ENCODE measurements at regions not wholly inside any gene's neighbourhood (a gene's known extent, or its start where the extent isn't known, plus 50 kb on each side); places are given as distances from the start of the nearest gene placed in this dataset.

DNA sequence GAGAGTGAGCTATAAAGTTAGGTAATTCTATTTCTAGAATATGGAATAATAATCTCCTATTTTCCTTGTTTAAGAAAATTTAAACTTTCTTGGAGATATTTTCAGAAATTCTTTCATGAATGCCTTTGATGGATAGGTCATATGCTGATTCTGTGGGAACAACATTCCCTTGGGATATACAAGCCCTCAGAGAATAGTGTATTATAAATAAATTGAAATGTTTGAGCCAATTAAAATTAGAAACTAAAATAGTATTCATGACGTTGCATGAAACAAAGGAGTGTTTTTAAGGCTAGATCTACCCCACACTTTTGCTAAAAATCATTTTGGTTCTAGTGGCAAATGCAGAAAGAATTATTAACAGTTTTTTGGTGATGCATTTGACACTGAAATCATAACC, 269.3 kb upstream of the ANO3 start:
- no peak for DNase-seq

GRCh38 chr11:26063915-26064314, 268.0 kb upstream of the ANO3 start:
- no peak for DNase-seq

DNA sequence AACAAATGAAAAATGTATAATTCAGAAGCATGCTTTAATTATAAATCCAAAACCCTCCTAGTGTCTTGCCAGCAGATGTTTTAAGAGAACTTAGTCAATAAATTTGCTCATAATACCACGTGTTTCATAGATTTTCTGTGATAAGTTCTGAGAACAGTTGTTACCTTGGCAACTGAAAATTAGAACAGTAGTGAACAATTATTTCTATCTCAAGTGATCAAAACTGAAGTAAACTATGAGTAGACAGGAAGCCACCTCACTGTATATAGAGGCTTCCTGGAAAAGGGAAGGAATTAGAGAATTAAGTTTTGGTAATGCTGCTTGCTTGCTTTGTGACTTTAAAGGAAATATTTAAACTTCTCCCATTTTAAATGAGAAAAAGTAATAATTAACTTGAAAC, 266.0 kb upstream of the ANO3 start:
- no peak for DNase-seq

- DNase-seq: no peak
Measured at GRCh38 chr11:26070714-26071380, 261.1 kb upstream of the ANO3 start.

DNA sequence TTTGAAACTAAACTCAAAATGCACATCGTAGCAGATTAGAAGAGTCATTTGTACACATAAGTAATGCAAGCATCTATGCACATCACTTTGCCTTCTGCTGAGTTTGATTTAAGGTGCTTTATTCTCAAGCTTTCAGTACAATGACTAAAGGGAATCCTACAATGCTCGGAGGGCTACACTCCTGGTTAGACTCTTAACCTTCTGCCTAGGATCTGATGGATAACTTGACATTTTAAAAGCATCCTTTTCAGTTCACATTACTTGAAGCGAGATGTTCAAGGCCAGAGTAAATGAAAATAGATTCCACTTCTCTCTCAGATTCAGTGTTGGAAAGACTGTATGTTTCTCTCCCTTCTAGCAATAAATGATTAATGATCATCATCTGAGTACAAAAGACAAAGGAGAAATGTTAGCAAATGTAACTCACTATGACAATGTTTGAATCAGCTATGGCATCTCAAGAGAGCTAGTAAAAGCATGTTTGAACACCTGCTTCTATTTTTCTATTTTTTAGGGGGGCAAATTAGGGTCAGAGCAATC, 259.2 kb upstream of the ANO3 start:
- DNase-seq: no peak

DNA sequence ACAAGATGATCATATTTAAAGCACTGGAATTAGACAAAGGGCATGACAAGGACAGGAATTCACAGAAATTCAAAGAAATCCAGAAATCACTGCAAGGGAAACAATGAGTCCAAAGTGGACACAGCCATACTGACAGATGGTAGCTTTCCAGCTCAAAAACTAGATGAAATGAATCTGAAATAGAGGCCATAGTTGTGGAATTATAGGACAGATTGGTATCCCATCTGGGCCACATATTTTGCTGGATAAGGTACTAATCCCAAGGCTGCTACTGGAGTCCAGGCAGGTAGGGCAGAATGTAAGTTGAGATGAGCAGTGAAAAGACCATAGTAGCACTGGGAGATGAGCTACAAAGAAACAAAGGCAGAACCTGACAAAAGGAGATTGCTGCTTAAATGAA, 258.3 kb upstream of the ANO3 start:
- DNase-seq: no peak

DNA sequence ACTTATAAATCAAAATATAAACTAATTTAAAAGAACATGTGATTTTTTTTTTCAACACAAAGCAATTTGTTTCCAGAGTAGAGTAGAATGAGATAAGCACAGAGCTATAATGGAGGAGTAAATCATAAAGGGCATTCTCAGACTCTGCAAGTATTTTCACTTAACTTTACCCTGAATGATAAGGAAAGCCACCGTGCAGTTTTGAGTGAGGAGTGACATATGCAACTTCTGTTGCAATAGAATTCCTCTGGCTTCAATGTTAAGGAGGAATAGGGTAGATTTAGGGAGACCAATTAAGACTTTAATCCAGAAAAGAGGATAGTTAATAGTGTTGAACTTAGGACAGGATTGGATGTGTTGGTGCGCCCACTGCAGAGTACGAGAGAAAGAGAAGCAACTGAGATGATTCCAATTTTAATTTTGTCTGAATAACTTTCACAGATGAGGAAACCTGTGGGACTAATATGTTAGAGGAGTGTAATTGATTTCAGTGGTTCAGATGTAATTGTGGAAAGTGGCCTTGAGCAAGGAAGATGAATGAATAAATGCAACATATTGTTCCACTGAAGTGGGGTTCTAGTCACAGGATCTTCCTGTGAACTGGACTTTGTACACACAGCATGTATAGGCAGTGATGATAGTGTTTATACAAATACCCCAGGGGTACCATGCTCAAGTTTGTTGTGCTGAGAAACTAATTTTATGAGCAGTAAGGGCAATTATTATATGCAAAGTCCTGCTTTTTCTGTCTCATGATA, 255.5 kb upstream of the ANO3 start:
- DNase-seq: no peak

- DNase-seq: no peak
Measured at GRCh38 chr11:26078231-26078821, 253.6 kb upstream of the ANO3 start.

DNA sequence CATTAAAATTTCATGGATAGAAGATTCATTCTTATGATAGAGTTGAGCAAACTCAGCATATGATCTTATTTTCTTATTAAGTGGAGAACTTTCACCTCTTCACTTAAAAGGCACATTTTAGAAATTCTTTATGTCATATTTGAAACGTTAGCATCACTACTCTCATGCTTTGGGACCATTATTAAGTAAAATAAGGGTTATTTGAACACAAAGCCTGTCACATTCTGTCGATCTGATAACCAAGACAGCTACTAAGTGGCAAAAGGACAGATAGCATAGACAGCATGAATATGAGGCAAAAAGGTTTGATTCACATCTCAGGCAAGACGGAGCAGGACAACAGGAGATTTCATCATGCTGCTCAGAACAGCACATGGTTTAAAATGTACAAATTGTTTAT, 247.6 kb upstream of the ANO3 start:
- no peak for DNase-seq

GRCh38 chr11:26086028-26086427, 245.9 kb upstream of the ANO3 start:
- DNase-seq: no peak

GRCh38 chr11:26087120-26087935, 244.6 kb upstream of the ANO3 start:
- DNase-seq: no peak

DNA sequence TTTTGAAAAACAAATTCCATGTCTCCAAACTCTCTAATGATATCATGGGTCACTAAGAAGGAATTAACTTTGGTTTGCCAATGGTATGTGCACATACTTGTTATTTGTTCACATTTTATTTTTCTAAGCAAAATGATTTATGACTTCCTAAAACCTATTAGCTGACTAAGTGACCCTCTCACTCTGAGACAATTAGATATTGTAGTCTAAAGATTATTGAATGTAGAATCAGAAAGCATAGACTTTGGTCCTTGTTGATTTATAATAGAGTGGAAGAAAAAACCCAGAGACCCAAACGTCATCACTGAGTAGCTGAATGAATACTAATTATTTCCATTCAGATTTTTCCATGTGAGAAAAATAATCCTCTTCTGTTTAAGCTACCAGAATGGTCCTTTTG, 243.5 kb upstream of the ANO3 start:
- DNase-seq: no peak

DNA sequence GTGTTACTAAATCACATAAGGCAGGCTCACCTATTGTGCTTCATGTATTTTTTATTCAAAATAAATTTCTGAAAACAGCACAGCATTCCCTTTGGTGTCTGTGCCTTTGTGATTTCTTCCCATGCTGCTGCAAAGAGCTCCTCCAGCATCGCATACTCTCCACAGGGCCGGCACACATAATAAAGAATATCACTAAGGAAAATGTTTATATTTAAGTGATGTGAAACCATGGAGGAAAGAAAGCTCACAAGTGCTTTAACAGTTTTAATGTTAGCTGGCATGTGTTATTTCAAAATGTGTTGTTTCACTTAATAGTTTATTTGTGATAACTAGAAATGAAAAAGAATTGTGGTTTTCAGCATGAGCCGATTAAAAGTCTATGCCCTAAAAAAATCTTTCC, 241.3 kb upstream of the ANO3 start:
- no peak for DNase-seq

GRCh38 chr11:26093206-26093605, 238.7 kb upstream of the ANO3 start:
- no peak for DNase-seq

- DNase-seq: no peak
Measured at GRCh38 chr11:26095340-26095739, 236.6 kb upstream of the ANO3 start.

- no peak for DNase-seq
Measured at GRCh38 chr11:26096451-26096850, 235.5 kb upstream of the ANO3 start.

GRCh38 chr11:26102325-26102724, 229.6 kb upstream of the ANO3 start:
- no peak for DNase-seq

GRCh38 chr11:26105762-26106423, 226.0 kb upstream of the ANO3 start:
- DNase-seq: no peak

- no peak for DNase-seq
Measured at GRCh38 chr11:26106726-26107125, 225.2 kb upstream of the ANO3 start.

DNA sequence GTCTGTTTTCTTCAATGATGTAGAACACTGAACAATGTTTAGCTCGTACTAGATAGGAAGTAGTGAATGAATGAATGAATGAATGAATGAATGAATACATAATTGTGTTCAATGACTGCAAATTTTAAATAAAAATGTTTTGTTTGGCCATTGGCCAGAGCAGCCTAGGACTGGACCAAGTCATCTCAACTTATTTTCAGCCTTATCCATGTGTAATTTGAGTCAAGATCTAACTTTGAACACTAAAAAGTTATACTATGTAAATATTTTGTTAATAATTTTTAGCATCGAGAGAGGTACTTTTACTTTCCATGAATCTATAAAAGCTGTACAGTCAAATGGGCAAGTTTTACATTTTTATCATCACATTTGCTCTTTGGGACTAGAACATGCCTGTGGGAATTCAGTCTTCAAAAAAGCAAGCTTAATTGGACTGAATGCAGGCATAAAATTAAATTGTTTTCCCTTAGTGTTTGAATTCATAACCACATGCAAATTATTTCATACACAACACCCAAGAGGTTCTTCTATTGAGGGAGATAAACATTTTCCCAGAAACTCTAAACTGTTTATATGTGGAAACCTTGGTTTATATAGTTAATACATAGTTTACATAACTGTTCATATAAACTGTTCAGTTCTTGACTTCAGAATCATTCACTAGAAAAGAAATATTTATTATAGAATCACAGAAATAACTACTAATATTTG, 222.1 kb upstream of the ANO3 start:
- no peak for DNase-seq

- no peak for DNase-seq
Measured at GRCh38 chr11:26112264-26112663, 219.7 kb upstream of the ANO3 start.

DNA sequence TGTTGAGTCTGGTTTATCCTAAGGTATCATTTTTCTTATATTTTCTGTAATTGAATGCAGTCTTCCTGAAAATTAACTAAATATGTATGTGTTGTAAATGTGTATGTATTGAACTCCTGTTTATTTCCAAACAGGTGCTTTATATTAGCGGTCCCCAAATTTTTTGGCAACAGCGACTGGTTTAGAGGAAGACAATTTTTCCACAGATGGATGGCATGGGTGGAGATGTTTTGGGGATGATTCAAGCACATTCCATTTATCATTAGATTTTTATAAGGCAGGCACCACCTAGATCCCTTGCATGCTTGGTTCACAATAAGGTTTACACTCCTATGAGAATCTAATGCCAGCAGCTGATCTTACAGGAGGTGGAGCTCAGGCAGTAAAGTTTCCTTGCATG, 210.5 kb upstream of the ANO3 start:
- no peak for DNase-seq
